ENCODE measurements at regions not wholly inside any gene's neighbourhood (a gene's known extent, or its start where the extent isn't known, plus 50 kb on each side); places are given as distances from the start of the nearest gene placed in this dataset.

GRCh38 chr18:10230072-10230471 is 224.4 kb upstream of the APCDD1 start:
- peak; percentile 69 for DNase-seq (ENCODE audit: low spot score)
- TF ChIP-seq CTCF (conservative IDR thresholded peaks at IDR 0.05; ENCODE audit: low read depth): no peak
- CTCF ChIA-PET: interaction anchor here (0.6 kb wide), 1 partner anchor 55 kb away, joined by 4 read pairs; no protein-coding TSS in a partner anchor
- POLR2A ChIA-PET (ENCODE audit: low non-redundant PET): no interaction called here
- peak overlapping the region; percentile 65 for H3K27ac ChIP-seq

- ChIA-PET POLR2A (ENCODE audit: low non-redundant PET) (no interaction called here), CTCF (interaction anchor here (0.6 kb wide), 1 partner anchor 1071 kb away, joined by 4 read pairs; no protein-coding TSS in a partner anchor)
- no peak for TF ChIP-seq CTCF (conservative IDR thresholded peaks at IDR 0.05; ENCODE audit: low read depth)
- no peak for DNase-seq (ENCODE audit: low spot score)
- no peak overlapping the region for H3K27ac ChIP-seq
Measured at GRCh38 chr18:10231220-10231619, 223.2 kb upstream of the APCDD1 start.

GRCh38 chr18:10232062-10232461 is 222.4 kb upstream of the APCDD1 start:
- ChIA-PET POLR2A (ENCODE audit: low non-redundant PET) (no interaction called here), CTCF (no interaction called here)
- DNase-seq (ENCODE audit: low spot score): no peak
- no peak overlapping the region for H3K27ac ChIP-seq
- TF ChIP-seq CTCF (conservative IDR thresholded peaks at IDR 0.05; ENCODE audit: low read depth): no peak

GRCh38 chr18:10233082-10233875 is 221.2 kb upstream of the APCDD1 start:
- POLR2A ChIA-PET (ENCODE audit: low non-redundant PET): no interaction called here
- no peak overlapping the region for H3K27ac ChIP-seq
- CTCF ChIA-PET: no interaction called here
- no peak for TF ChIP-seq CTCF (conservative IDR thresholded peaks at IDR 0.05; ENCODE audit: low read depth)
- DNase-seq (ENCODE audit: low spot score): no peak

- POLR2A ChIA-PET (ENCODE audit: low non-redundant PET): no interaction called here
- H3K27ac ChIP-seq: peak overlapping the region; percentile 53
- no peak for TF ChIP-seq CTCF (conservative IDR thresholded peaks at IDR 0.05; ENCODE audit: low read depth)
- CTCF ChIA-PET: no interaction called here
- DNase-seq (ENCODE audit: low spot score): no peak
Measured at GRCh38 chr18:10234281-10234680, 220.2 kb upstream of the APCDD1 start.

- DNase-seq (ENCODE audit: low spot score): peak; percentile 50
- POLR2A ChIA-PET (ENCODE audit: low non-redundant PET): interaction anchor here (0.6 kb wide), 1 partner anchor 627 kb away, joined by 8 read pairs; no protein-coding TSS in a partner anchor
- CTCF ChIA-PET: no interaction called here
- TF ChIP-seq CTCF (conservative IDR thresholded peaks at IDR 0.05; ENCODE audit: low read depth): no peak
- no peak overlapping the region for H3K27ac ChIP-seq
Measured at GRCh38 chr18:10234912-10235660, 219.3 kb upstream of the APCDD1 start.
